ENCODE measurements at regions not wholly inside any gene's neighbourhood (a gene's known extent, or its start where the extent isn't known, plus 50 kb on each side); places are given as distances from the start of the nearest gene placed in this dataset.
"Not testable (repeated sequence)": the region's sequence is repeated elsewhere in the genome, so short reads cannot be mapped to it uniquely, and the experiment has no call there.

GRCh38 chr5:18395126-18396110, 761.2 kb downstream of the TAF11L14 start:
- no peaks in the 10 kb centered on the region for H3K4me1 Mint-ChIP-seq
- H3K9me3 Mint-ChIP-seq: no peaks in the 10 kb centered on the region
- no peak overlapping the region for H3K4me3 Mint-ChIP-seq
- no peak overlapping the region for H3K27ac Mint-ChIP-seq
- no peaks in the 10 kb centered on the region for H3K27me3 Mint-ChIP-seq
- no peak for ATAC-seq (replicated peaks)
- no peaks in the 10 kb centered on the region for H3K36me3 Mint-ChIP-seq (ENCODE audit: low read depth)

- no peaks in the 10 kb centered on the region for H3K9me3 Mint-ChIP-seq
- no peaks in the 10 kb centered on the region for H3K4me1 Mint-ChIP-seq
- H3K27me3 Mint-ChIP-seq: no peaks in the 10 kb centered on the region
- H3K4me3 Mint-ChIP-seq: no peak overlapping the region
- ATAC-seq (replicated peaks): no peak
- no peak overlapping the region for H3K27ac Mint-ChIP-seq
- no peaks in the 10 kb centered on the region for H3K36me3 Mint-ChIP-seq (ENCODE audit: low read depth)
These were observed 763.1 kb downstream of the TAF11L14 start for GRCh38 chr5:18397371-18397770.

GRCh38 chr5:18397891-18398290, 763.6 kb downstream of the TAF11L14 start:
- Mint-ChIP-seq H3K9me3 (no peaks in the 10 kb centered on the region), H3K36me3 (ENCODE audit: low read depth) (no peaks in the 10 kb centered on the region), H3K27ac (no peak overlapping the region), H3K27me3 (no peaks in the 10 kb centered on the region), H3K4me1 (no peaks in the 10 kb centered on the region), H3K4me3 (no peak overlapping the region)
- ATAC-seq (replicated peaks): no peak

GRCh38 chr5:18399461-18400327, 765.4 kb downstream of the TAF11L14 start:
- not testable (repeated sequence) for H3K36me3 Mint-ChIP-seq (ENCODE audit: low read depth); H3K4me1 Mint-ChIP-seq; ATAC-seq (replicated peaks); H3K27ac Mint-ChIP-seq; H3K27me3 Mint-ChIP-seq; H3K4me3 Mint-ChIP-seq; H3K9me3 Mint-ChIP-seq

GRCh38 chr5:18403141-18403540, 768.9 kb downstream of the TAF11L14 start:
- no peak overlapping the region for H3K27ac Mint-ChIP-seq
- ATAC-seq (replicated peaks): no peak
- no peaks in the 10 kb centered on the region for H3K9me3 Mint-ChIP-seq
- H3K36me3 Mint-ChIP-seq (ENCODE audit: low read depth): no peaks in the 10 kb centered on the region
- H3K27me3 Mint-ChIP-seq: no peaks in the 10 kb centered on the region
- no peaks in the 10 kb centered on the region for H3K4me1 Mint-ChIP-seq
- H3K4me3 Mint-ChIP-seq: no peak overlapping the region

- Mint-ChIP-seq H3K27me3 (no peaks in the 10 kb centered on the region), H3K27ac (no peak overlapping the region)
These were observed 769.7 kb downstream of the TAF11L14 start for GRCh38 chr5:18403941-18404438.

GRCh38 chr5:18420711-18421110, 786.5 kb downstream of the TAF11L14 start:
- H3K27ac Mint-ChIP-seq: no peak overlapping the region
- peaks cover 5% of the 10 kb centered on the region for H3K9me3 Mint-ChIP-seq
- no peaks in the 10 kb centered on the region for H3K36me3 Mint-ChIP-seq (ENCODE audit: low read depth)
- no peak overlapping the region for H3K4me3 Mint-ChIP-seq
- H3K27me3 Mint-ChIP-seq: no peaks in the 10 kb centered on the region
- no peaks in the 10 kb centered on the region for H3K4me1 Mint-ChIP-seq
- no peak for ATAC-seq (replicated peaks)

More at GRCh38 chr5:18403941-18404438, 769.7 kb downstream of the TAF11L14 start:
- Mint-ChIP-seq H3K9me3 (no peaks in the 10 kb centered on the region), H3K4me1 (no peaks in the 10 kb centered on the region), H3K36me3 (ENCODE audit: low read depth) (no peaks in the 10 kb centered on the region), H3K4me3 (no peak overlapping the region)
- ATAC-seq (replicated peaks): no peak

- Mint-ChIP-seq H3K4me3 (no peak overlapping the region), H3K9me3 (no peaks in the 10 kb centered on the region), H3K4me1 (no peaks in the 10 kb centered on the region), H3K36me3 (ENCODE audit: low read depth) (no peaks in the 10 kb centered on the region), H3K27ac (no peak overlapping the region), H3K27me3 (no peaks in the 10 kb centered on the region)
- no peak for ATAC-seq (replicated peaks)
These were observed 799.1 kb downstream of the TAF11L14 start for GRCh38 chr5:18433336-18433735.

GRCh38 chr5:18438126-18438525, 803.9 kb downstream of the TAF11L14 start:
- Mint-ChIP-seq H3K36me3 (ENCODE audit: low read depth) (no peaks in the 10 kb centered on the region), H3K9me3 (peaks cover 4% of the 10 kb centered on the region), H3K27me3 (no peaks in the 10 kb centered on the region), H3K27ac (no peak overlapping the region), H3K4me3 (no peak overlapping the region), H3K4me1 (no peaks in the 10 kb centered on the region)
- no peak for ATAC-seq (replicated peaks)

- H3K9me3 Mint-ChIP-seq: no peaks in the 10 kb centered on the region
- ATAC-seq (replicated peaks): no peak
- H3K36me3 Mint-ChIP-seq (ENCODE audit: low read depth): no peaks in the 10 kb centered on the region
- H3K4me1 Mint-ChIP-seq: no peaks in the 10 kb centered on the region
- H3K27me3 Mint-ChIP-seq: no peaks in the 10 kb centered on the region
- no peak overlapping the region for H3K4me3 Mint-ChIP-seq
- H3K27ac Mint-ChIP-seq: no peak overlapping the region
These were observed 821.3 kb downstream of the TAF11L14 start for GRCh38 chr5:18455521-18455920.

- no peak overlapping the region for H3K4me3 Mint-ChIP-seq
- ATAC-seq (replicated peaks): no peak
- no peaks in the 10 kb centered on the region for H3K9me3 Mint-ChIP-seq
- H3K27me3 Mint-ChIP-seq: no peaks in the 10 kb centered on the region
- no peaks in the 10 kb centered on the region for H3K4me1 Mint-ChIP-seq
- H3K27ac Mint-ChIP-seq: no peak overlapping the region
- H3K36me3 Mint-ChIP-seq (ENCODE audit: low read depth): no peaks in the 10 kb centered on the region
These were observed 823.0 kb downstream of the TAF11L14 start for GRCh38 chr5:18457255-18457654.

- no peak overlapping the region for H3K27ac Mint-ChIP-seq
- no peak for ATAC-seq (replicated peaks)
- no peaks in the 10 kb centered on the region for H3K27me3 Mint-ChIP-seq
- no peaks in the 10 kb centered on the region for H3K4me1 Mint-ChIP-seq
- H3K36me3 Mint-ChIP-seq (ENCODE audit: low read depth): no peaks in the 10 kb centered on the region
- no peaks in the 10 kb centered on the region for H3K9me3 Mint-ChIP-seq
- H3K4me3 Mint-ChIP-seq: no peak overlapping the region
These were observed 827.5 kb downstream of the TAF11L14 start for GRCh38 chr5:18461766-18462165.

GRCh38 chr5:18465833-18466681, 831.8 kb downstream of the TAF11L14 start:
- no peaks in the 10 kb centered on the region for H3K27me3 Mint-ChIP-seq
- H3K4me3 Mint-ChIP-seq: no peak overlapping the region
- H3K36me3 Mint-ChIP-seq (ENCODE audit: low read depth): no peaks in the 10 kb centered on the region
- peak; percentile 44 for ATAC-seq (replicated peaks)
- no peaks in the 10 kb centered on the region for H3K4me1 Mint-ChIP-seq
- H3K9me3 Mint-ChIP-seq: no peaks in the 10 kb centered on the region
- H3K27ac Mint-ChIP-seq: no peak overlapping the region

- Mint-ChIP-seq H3K9me3 (no peaks in the 10 kb centered on the region), H3K36me3 (ENCODE audit: low read depth) (no peaks in the 10 kb centered on the region), H3K4me3 (no peak overlapping the region), H3K4me1 (no peaks in the 10 kb centered on the region), H3K27ac (no peak overlapping the region), H3K27me3 (no peaks in the 10 kb centered on the region)
- ATAC-seq (replicated peaks): no peak
These were observed 832.5 kb downstream of the TAF11L14 start for GRCh38 chr5:18466731-18467130.

Data from activated T-helper 17 cell treated with anti-CD3 and anti-CD28 coated beads, Interleukin-2, amount 50 U/mL, for 72 hours (primary cell).